ENCODE measurements at regions not wholly inside any gene's neighbourhood (a gene's known extent, or its start where the extent isn't known, plus 50 kb on each side); places are given as distances from the start of the nearest gene placed in this dataset.

- intact Hi-C loops (cut with DNase I, micrococcal nuclease), result no loop called here
- Mint-ChIP-seq H3K36me3 (ENCODE audit: low read depth) (no peaks in the 10 kb centered on the region), H3K9me3 (ENCODE audit: low read depth) (peaks cover 2% of the 10 kb centered on the region), H3K27me3 (no peaks in the 10 kb centered on the region), H3K27ac (no peak overlapping the region), H3K4me3 (no peak overlapping the region), H3K4me1 (no peaks in the 10 kb centered on the region)
- no peak for ATAC-seq
- POLR2A ChIA-PET, result no interaction called here
- CTCF ChIA-PET, result no interaction called here
- DNase-seq, result no peak
Observed at GRCh38 chr3:147775411-147775810, 366.2 kb downstream of the ZIC1 start.

- Mint-ChIP-seq H3K4me3 (no peak overlapping the region), H3K36me3 (ENCODE audit: low read depth) (no peaks in the 10 kb centered on the region), H3K9me3 (ENCODE audit: low read depth) (peaks cover 2% of the 10 kb centered on the region), H3K27me3 (no peaks in the 10 kb centered on the region), H3K4me1 (no peaks in the 10 kb centered on the region), H3K27ac (no peak overlapping the region)
- ChIA-PET CTCF (no interaction called here), POLR2A (no interaction called here)
- DNase-seq, result no peak
- no peak for ATAC-seq
- intact Hi-C loops (cut with DNase I, micrococcal nuclease), result no loop called here
Observed at GRCh38 chr3:147775816-147776530, 366.8 kb downstream of the ZIC1 start.

- intact Hi-C loops (cut with DNase I, micrococcal nuclease), result no loop called here
- POLR2A ChIA-PET, result no interaction called here
- peaks cover 2% of the 10 kb centered on the region for H3K9me3 Mint-ChIP-seq (ENCODE audit: low read depth)
- no peak for ATAC-seq
- no peak overlapping the region for H3K27ac Mint-ChIP-seq
- CTCF ChIA-PET, result no interaction called here
- H3K4me1 Mint-ChIP-seq, result no peaks in the 10 kb centered on the region
- no peaks in the 10 kb centered on the region for H3K36me3 Mint-ChIP-seq (ENCODE audit: low read depth)
- no peaks in the 10 kb centered on the region for H3K27me3 Mint-ChIP-seq
- DNase-seq, result no peak
- no peak overlapping the region for H3K4me3 Mint-ChIP-seq
Observed at GRCh38 chr3:147793841-147794240, 384.7 kb downstream of the ZIC1 start.

GRCh38 chr3:147794596-147794995, 385.4 kb downstream of the ZIC1 start:
- Mint-ChIP-seq H3K4me3 (no peak overlapping the region), H3K9me3 (ENCODE audit: low read depth) (peaks cover 2% of the 10 kb centered on the region), H3K36me3 (ENCODE audit: low read depth) (no peaks in the 10 kb centered on the region), H3K4me1 (no peaks in the 10 kb centered on the region), H3K27me3 (no peaks in the 10 kb centered on the region), H3K27ac (no peak overlapping the region)
- CTCF ChIA-PET, result interaction anchor here (1.2 kb wide), 1 partner anchor 9 kb away, joined by 3 read pairs; no protein-coding TSS in a partner anchor
- POLR2A ChIA-PET, result no interaction called here
- intact Hi-C loops (cut with DNase I, micrococcal nuclease), result no loop called here
- no peak for DNase-seq
- ATAC-seq, result no peak

GRCh38 chr3:147795418-147795817, 386.3 kb downstream of the ZIC1 start:
- intact Hi-C loops (cut with DNase I, micrococcal nuclease), result no loop called here
- Mint-ChIP-seq H3K27ac (no peak overlapping the region), H3K36me3 (ENCODE audit: low read depth) (no peaks in the 10 kb centered on the region), H3K4me3 (no peak overlapping the region), H3K9me3 (ENCODE audit: low read depth) (peaks cover 2% of the 10 kb centered on the region), H3K4me1 (no peaks in the 10 kb centered on the region), H3K27me3 (no peaks in the 10 kb centered on the region)
- CTCF ChIA-PET, result interaction anchor here (1.2 kb wide), 1 partner anchor 8 kb away, joined by 3 read pairs; no protein-coding TSS in a partner anchor
- POLR2A ChIA-PET, result no interaction called here
- DNase-seq (no peak), ATAC-seq (no peak)

- ATAC-seq, result no peak
- Mint-ChIP-seq H3K27me3 (no peaks in the 10 kb centered on the region), H3K9me3 (ENCODE audit: low read depth) (peaks cover 2% of the 10 kb centered on the region), H3K4me3 (no peak overlapping the region), H3K4me1 (no peaks in the 10 kb centered on the region), H3K27ac (no peak overlapping the region), H3K36me3 (ENCODE audit: low read depth) (no peaks in the 10 kb centered on the region)
- DNase-seq, result no peak
- intact Hi-C loops (cut with DNase I, micrococcal nuclease), result no loop called here
- CTCF ChIA-PET, result no interaction called here
- POLR2A ChIA-PET, result no interaction called here
Observed at GRCh38 chr3:147797095-147797494, 387.9 kb downstream of the ZIC1 start.

GRCh38 chr3:147799601-147800000, 390.4 kb downstream of the ZIC1 start:
- Mint-ChIP-seq H3K4me3 (no peak overlapping the region), H3K4me1 (no peaks in the 10 kb centered on the region)
- no peak for ATAC-seq

GRCh38 chr3:147807776-147808175, 398.6 kb downstream of the ZIC1 start:
- no peaks in the 10 kb centered on the region for H3K27me3 Mint-ChIP-seq
- CTCF ChIA-PET, result no interaction called here
- H3K36me3 Mint-ChIP-seq (ENCODE audit: low read depth), result no peaks in the 10 kb centered on the region
- POLR2A ChIA-PET, result no interaction called here
- peaks cover 2% of the 10 kb centered on the region for H3K9me3 Mint-ChIP-seq (ENCODE audit: low read depth)
- no peak overlapping the region for H3K27ac Mint-ChIP-seq
- DNase-seq (no peak), ATAC-seq (no peak)
- intact Hi-C loops (cut with DNase I, micrococcal nuclease), result no loop called here
- no peaks in the 10 kb centered on the region for H3K4me1 Mint-ChIP-seq
- no peak overlapping the region for H3K4me3 Mint-ChIP-seq

More at GRCh38 chr3:147799601-147800000, 390.4 kb downstream of the ZIC1 start:
- Mint-ChIP-seq H3K27ac (no peak overlapping the region), H3K36me3 (ENCODE audit: low read depth) (no peaks in the 10 kb centered on the region), H3K27me3 (no peaks in the 10 kb centered on the region), H3K9me3 (ENCODE audit: low read depth) (no peaks in the 10 kb centered on the region)
- POLR2A ChIA-PET, result no interaction called here
- CTCF ChIA-PET, result no interaction called here
- no peak for DNase-seq
- intact Hi-C loops (cut with DNase I, micrococcal nuclease), result no loop called here

- H3K27ac Mint-ChIP-seq, result no peak overlapping the region
- no peaks in the 10 kb centered on the region for H3K36me3 Mint-ChIP-seq (ENCODE audit: low read depth)
- ATAC-seq (no peak), DNase-seq (no peak)
- CTCF ChIA-PET, result no interaction called here
- H3K27me3 Mint-ChIP-seq, result no peaks in the 10 kb centered on the region
- no peak overlapping the region for H3K4me3 Mint-ChIP-seq
- POLR2A ChIA-PET, result no interaction called here
- intact Hi-C loops (cut with DNase I, micrococcal nuclease), result no loop called here
- no peaks in the 10 kb centered on the region for H3K4me1 Mint-ChIP-seq
- H3K9me3 Mint-ChIP-seq (ENCODE audit: low read depth), result peaks cover 2% of the 10 kb centered on the region
Observed at GRCh38 chr3:147809206-147809605, 400.0 kb downstream of the ZIC1 start.

- ChIA-PET CTCF (no interaction called here), POLR2A (no interaction called here)
- intact Hi-C loops (cut with DNase I, micrococcal nuclease), result no loop called here
- Mint-ChIP-seq H3K27me3 (no peaks in the 10 kb centered on the region), H3K36me3 (ENCODE audit: low read depth) (no peaks in the 10 kb centered on the region), H3K4me3 (no peak overlapping the region), H3K4me1 (no peaks in the 10 kb centered on the region), H3K27ac (no peak overlapping the region), H3K9me3 (ENCODE audit: low read depth) (peaks cover 2% of the 10 kb centered on the region)
- ATAC-seq (no peak), DNase-seq (no peak)
Observed at GRCh38 chr3:147812186-147812911, 403.2 kb downstream of the ZIC1 start.

- Mint-ChIP-seq H3K36me3 (ENCODE audit: low read depth) (no peaks in the 10 kb centered on the region), H3K27me3 (no peaks in the 10 kb centered on the region), H3K9me3 (ENCODE audit: low read depth) (peaks cover 2% of the 10 kb centered on the region), H3K4me1 (no peaks in the 10 kb centered on the region), H3K27ac (no peak overlapping the region), H3K4me3 (no peak overlapping the region)
- ChIA-PET CTCF (no interaction called here), POLR2A (no interaction called here)
- ATAC-seq (no peak), DNase-seq (no peak)
- intact Hi-C loops (cut with DNase I, micrococcal nuclease), result no loop called here
Observed at GRCh38 chr3:147813256-147813655, 404.1 kb downstream of the ZIC1 start.

GRCh38 chr3:147816752-147817151, 407.6 kb downstream of the ZIC1 start:
- intact Hi-C loops (cut with DNase I, micrococcal nuclease), result no loop called here
- H3K9me3 Mint-ChIP-seq (ENCODE audit: low read depth), result no peaks in the 10 kb centered on the region
- ChIA-PET CTCF (no interaction called here), POLR2A (no interaction called here)
- no peaks in the 10 kb centered on the region for H3K27me3 Mint-ChIP-seq
- DNase-seq (no peak), ATAC-seq (no peak)
- no peaks in the 10 kb centered on the region for H3K36me3 Mint-ChIP-seq (ENCODE audit: low read depth)
- no peaks in the 10 kb centered on the region for H3K4me1 Mint-ChIP-seq
- no peak overlapping the region for H3K27ac Mint-ChIP-seq
- no peak overlapping the region for H3K4me3 Mint-ChIP-seq

Measured in activated CD4-positive, alpha-beta T cell treated with anti-CD3 and anti-CD28 coated beads for 36 hours (primary cell).